ENCODE measurements at regions not wholly inside any gene's neighbourhood (a gene's known extent, or its start where the extent isn't known, plus 50 kb on each side); places are given as distances from the start of the nearest gene placed in this dataset.

DNA sequence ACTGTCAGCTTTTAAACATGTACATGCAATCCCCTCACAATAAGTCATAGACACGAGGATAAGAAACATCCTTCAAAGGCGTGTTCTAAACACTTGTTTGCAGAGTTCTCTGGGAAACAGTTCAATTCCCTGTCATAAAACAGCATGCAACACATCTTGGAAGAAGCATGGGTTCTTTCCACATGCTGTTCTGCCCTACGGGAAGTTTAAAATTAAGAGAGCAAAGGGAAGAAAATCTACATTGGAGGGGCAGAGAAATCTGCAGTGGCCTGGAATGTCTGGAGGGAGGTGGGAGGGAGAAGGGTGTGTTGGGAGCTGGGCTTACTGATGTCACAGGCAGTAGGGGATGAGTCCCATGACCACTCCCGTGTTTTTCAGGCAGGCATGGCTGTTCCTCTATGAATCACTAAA is 98.3 kb upstream of the SLC2A1 start:
- no peak overlapping the region for H3K27ac Mint-ChIP-seq (ENCODE audit: unreplicated experiment)
- TF ChIP-seq CTCF (IDR thresholded peaks at IDR 0.05; ENCODE audit: unreplicated experiment): no peak
- peaks cover 7% of the 10 kb centered on the region for H3K4me1 Mint-ChIP-seq (ENCODE audit: low read depth, unreplicated experiment)
- H3K4me3 Mint-ChIP-seq (ENCODE audit: low read depth, unreplicated experiment): no peak overlapping the region
- intact Hi-C loops (cut with micrococcal nuclease; ENCODE audit: unreplicated experiment): no loop called here
- H3K36me3 Mint-ChIP-seq (ENCODE audit: insufficient read depth, unreplicated experiment): no peaks in the 10 kb centered on the region
- no peak for DNase-seq
- CTCF ChIA-PET: interaction anchor here (1.0 to 1.6 kb wide), 2 partner anchors 12 to 17 kb away, joined by 3 to 5 read pairs; no protein-coding TSS in a partner anchor
- no peaks in the 10 kb centered on the region for H3K9me3 Mint-ChIP-seq (ENCODE audit: low read depth, unreplicated experiment)
- H3K27me3 Mint-ChIP-seq (ENCODE audit: unreplicated experiment): peaks cover 15% of the 10 kb centered on the region
- no TSS peak for BruUV-seq (replicated peaks)

- intact Hi-C loops (cut with micrococcal nuclease; ENCODE audit: unreplicated experiment): no loop called here
- H3K27me3 Mint-ChIP-seq (ENCODE audit: unreplicated experiment): peaks cover 15% of the 10 kb centered on the region
- CTCF ChIA-PET: interaction anchor here (1.0 to 1.6 kb wide), 2 partner anchors 12 to 17 kb away, joined by 3 to 5 read pairs; no protein-coding TSS in a partner anchor
Observed at GRCh38 chr1:43056460-43056859, 97.8 kb upstream of the SLC2A1 start.

GRCh38 chr1:43054961-43055360 is 96.3 kb upstream of the SLC2A1 start:
- no peaks in the 10 kb centered on the region for H3K36me3 Mint-ChIP-seq (ENCODE audit: insufficient read depth, unreplicated experiment)
- H3K27me3 Mint-ChIP-seq (ENCODE audit: unreplicated experiment): peaks cover 8% of the 10 kb centered on the region
- no TSS peak for BruUV-seq (replicated peaks)
- no peak for TF ChIP-seq CTCF (IDR thresholded peaks at IDR 0.05; ENCODE audit: unreplicated experiment)
- no peak for DNase-seq
- CTCF ChIA-PET: interaction anchor here (0.7 kb wide), 1 partner anchor 92 kb away, joined by 6 read pairs; no protein-coding TSS in a partner anchor
- H3K4me3 Mint-ChIP-seq (ENCODE audit: low read depth, unreplicated experiment): no peak overlapping the region
- H3K9me3 Mint-ChIP-seq (ENCODE audit: low read depth, unreplicated experiment): no peaks in the 10 kb centered on the region
- H3K27ac Mint-ChIP-seq (ENCODE audit: unreplicated experiment): no peak overlapping the region
- intact Hi-C loops (cut with micrococcal nuclease; ENCODE audit: unreplicated experiment): no loop called here
- H3K4me1 Mint-ChIP-seq (ENCODE audit: low read depth, unreplicated experiment): peaks cover 2% of the 10 kb centered on the region

More at GRCh38 chr1:43056460-43056859, 97.8 kb upstream of the SLC2A1 start:
- no TSS peak for BruUV-seq (replicated peaks)
- no peak overlapping the region for H3K27ac Mint-ChIP-seq (ENCODE audit: unreplicated experiment)
- DNase-seq: no peak
- no peaks in the 10 kb centered on the region for H3K36me3 Mint-ChIP-seq (ENCODE audit: insufficient read depth, unreplicated experiment)
- TF ChIP-seq CTCF (IDR thresholded peaks at IDR 0.05; ENCODE audit: unreplicated experiment): no peak
- peaks cover 7% of the 10 kb centered on the region for H3K4me1 Mint-ChIP-seq (ENCODE audit: low read depth, unreplicated experiment)
- no peaks in the 10 kb centered on the region for H3K9me3 Mint-ChIP-seq (ENCODE audit: low read depth, unreplicated experiment)
- no peak overlapping the region for H3K4me3 Mint-ChIP-seq (ENCODE audit: low read depth, unreplicated experiment)

GRCh38 chr1:43052786-43053439 is 94.2 kb upstream of the SLC2A1 start:
- H3K27me3 Mint-ChIP-seq (ENCODE audit: unreplicated experiment): no peaks in the 10 kb centered on the region
- H3K4me3 Mint-ChIP-seq (ENCODE audit: low read depth, unreplicated experiment): no peak overlapping the region
- H3K4me1 Mint-ChIP-seq (ENCODE audit: low read depth, unreplicated experiment): no peaks in the 10 kb centered on the region
- H3K9me3 Mint-ChIP-seq (ENCODE audit: low read depth, unreplicated experiment): no peaks in the 10 kb centered on the region
- no peak for TF ChIP-seq CTCF (IDR thresholded peaks at IDR 0.05; ENCODE audit: unreplicated experiment)
- no peaks in the 10 kb centered on the region for H3K36me3 Mint-ChIP-seq (ENCODE audit: insufficient read depth, unreplicated experiment)
- CTCF ChIA-PET: no interaction called here
- H3K27ac Mint-ChIP-seq (ENCODE audit: unreplicated experiment): no peak overlapping the region
- no peak for DNase-seq
- intact Hi-C loops (cut with micrococcal nuclease; ENCODE audit: unreplicated experiment): no loop called here
- no TSS peak for BruUV-seq (replicated peaks)
